ENCODE measurements at regions not wholly inside any gene's neighbourhood (a gene's known extent, or its start where the extent isn't known, plus 50 kb on each side); places are given as distances from the start of the nearest gene placed in this dataset.

- Mint-ChIP-seq H3K4me1 (no peaks in the 10 kb centered on the region), H3K9me3 (peaks cover 0 to 2% (median 0%) of the 10 kb centered on the region in 7 donors), H3K4me3 (no peak overlapping the region), H3K27ac (no peak overlapping the region), H3K27me3 (ENCODE audit: low read depth in 3 of 3) (peaks cover 0 to 3% (median 0%) of the 10 kb centered on the region in 3 donors), H3K36me3 (no peaks in the 10 kb centered on the region)
- no peak overlapping the region for H3K9ac ChIP-seq (ENCODE audit: insufficient read depth, low read length, poor library complexity, severe bottlenecking)
- H3K9me3 ChIP-seq (replicated peaks in 1 of 2; ENCODE audit: control insufficient read depth in 1 of 2, insufficient read depth in 1 of 2, low read length in 2 of 2), result no peaks in the 10 kb centered on the region
- no peaks in the 10 kb centered on the region for H3K36me3 ChIP-seq (replicated peaks in 1 of 2; ENCODE audit: control insufficient read depth in 1 of 2, insufficient read depth in 2 of 2, low read length in 2 of 2)
- no peak for DNase-seq
- no peaks in the 10 kb centered on the region for H3K4me1 ChIP-seq (ENCODE audit: control insufficient read depth in 1 of 2, insufficient read depth in 2 of 2, low read length in 2 of 2)
- no peak overlapping the region for H3K27ac ChIP-seq (ENCODE audit: low read depth in 1 of 2, low read length in 2 of 2)
- no peak overlapping the region for H3K4me3 ChIP-seq (replicated peaks in 1 of 3; ENCODE audit: low read depth in 2 of 3, low read length in 3 of 3)
- H2AFZ ChIP-seq (ENCODE audit: insufficient read depth, low read depth, low read length, poor library complexity, severe bottlenecking), result no peak overlapping the region
- no peak for TF ChIP-seq CTCF (IDR thresholded peaks at IDR 0.05)
- H4K20me1 ChIP-seq (ENCODE audit: insufficient read depth, low read length), result no peaks in the 10 kb centered on the region
- H3K79me2 ChIP-seq (ENCODE audit: insufficient read depth, low read length), result no peaks in the 10 kb centered on the region
- no CpG with 5 or more reads among the region's 1 CpG for WGBS (ENCODE audit: insufficient coverage)
- H3K27me3 ChIP-seq (ENCODE audit: control insufficient read depth in 2 of 2, insufficient read depth in 2 of 2, low read length in 2 of 2), result no peaks in the 10 kb centered on the region
- intact Hi-C loops (cut with micrococcal nuclease), result no loop called here
- no peak overlapping the region for H3K4me2 ChIP-seq (replicated peaks; ENCODE audit: extremely low read depth, low read length, poor library complexity, severe bottlenecking)
Observed at GRCh38 chr4:99710681-99711345, 53.2 kb upstream of the C4orf54 start.

- Histone ChIP-seq H2AFZ (ENCODE audit: insufficient read depth, low read depth, low read length, poor library complexity, severe bottlenecking) (no peak overlapping the region), H3K36me3 (replicated peaks in 1 of 2; ENCODE audit: control insufficient read depth in 1 of 2, insufficient read depth in 2 of 2, low read length in 2 of 2) (no peaks in the 10 kb centered on the region), H3K9ac (ENCODE audit: insufficient read depth, low read length, poor library complexity, severe bottlenecking) (no peak overlapping the region), H3K27ac (ENCODE audit: low read depth in 1 of 2, low read length in 2 of 2) (no peak overlapping the region), H3K9me3 (replicated peaks in 1 of 2; ENCODE audit: control insufficient read depth in 1 of 2, insufficient read depth in 1 of 2, low read length in 2 of 2) (no peaks in the 10 kb centered on the region), H3K4me2 (replicated peaks; ENCODE audit: extremely low read depth, low read length, poor library complexity, severe bottlenecking) (no peak overlapping the region), H4K20me1 (ENCODE audit: insufficient read depth, low read length) (no peaks in the 10 kb centered on the region), H3K79me2 (ENCODE audit: insufficient read depth, low read length) (no peaks in the 10 kb centered on the region), H3K4me3 (replicated peaks in 1 of 3; ENCODE audit: low read depth in 2 of 3, low read length in 3 of 3) (no peak overlapping the region), H3K4me1 (ENCODE audit: control insufficient read depth in 1 of 2, insufficient read depth in 2 of 2, low read length in 2 of 2) (no peaks in the 10 kb centered on the region), H3K27me3 (ENCODE audit: control insufficient read depth in 2 of 2, insufficient read depth in 2 of 2, low read length in 2 of 2) (no peaks in the 10 kb centered on the region)
- peaks cover 0 to 3% (median 0%) of the 10 kb centered on the region in 3 donors for H3K27me3 Mint-ChIP-seq (ENCODE audit: low read depth in 3 of 3)
- TF ChIP-seq CTCF (IDR thresholded peaks at IDR 0.05), result no peak
- intact Hi-C loops (cut with micrococcal nuclease), result no loop called here
- H3K36me3 Mint-ChIP-seq, result no peaks in the 10 kb centered on the region
- H3K27ac Mint-ChIP-seq, result no peak overlapping the region
- no peak for DNase-seq
- H3K4me1 Mint-ChIP-seq, result no peaks in the 10 kb centered on the region
- no peak overlapping the region for H3K4me3 Mint-ChIP-seq
- H3K9me3 Mint-ChIP-seq, result peaks cover 0 to 2% (median 0%) of the 10 kb centered on the region in 7 donors
Observed at GRCh38 chr4:99710020-99710419, 52.4 kb upstream of the C4orf54 start.

Data from CD14-positive monocyte (primary cell).